HepG2 (cell line): ENCODE measurements at regions not wholly inside any gene's neighbourhood (a gene's known extent, or its start where the extent isn't known, plus 50 kb on each side); places are given as distances from the start of the nearest gene placed in this dataset.

Experiments used
- ESRRA ChIP-seq: sonication (generic); formaldehyde crosslinking; IDR thresholded peaks from 2 replicates; pipeline ENCODE4 v1.5.1; 2020; ENCODE audit warnings: mild to moderate bottlenecking, low read depth, missing genetic modification reagents
- GPN1 ChIP-seq: sonication (generic); formaldehyde crosslinking; IDR thresholded peaks from 2 replicates; pipeline ENCODE4 v1.5.1; 2020; ENCODE audit warnings: missing genetic modification reagents, borderline replicate concordance

GRCh38 chr2:64391940-64392339, 62.0 kb upstream of the LGALSL start:
- TF ChIP-seq ESRRA (CRISPR knock-in tag), result no peak
- no peak for TF ChIP-seq GPN1 (CRISPR knock-in tag)
